Myocyte (in vitro differentiated cells): ENCODE measurements at regions not wholly inside any gene's neighbourhood (a gene's known extent, or its start where the extent isn't known, plus 50 kb on each side); places are given as distances from the start of the nearest gene placed in this dataset.
"Not testable (repeated sequence)": the region's sequence is repeated elsewhere in the genome, so short reads cannot be mapped to it uniquely, and the experiment has no call there.

Experiments
- DNase-seq: peaks from one replicate; pipeline ENCODE4 v3.0.0-alpha.2; 2012; ENCODE audit warnings: low read depth

- DNase-seq: peak; percentile 1
Observed at GRCh38 chr9:82490019-82490499, 501.5 kb downstream of the SPATA31D1 start.

GRCh38 chr9:82490821-82491220 lies 502.2 kb downstream of the SPATA31D1 start:
- not testable (repeated sequence) for DNase-seq

- DNase-seq: no peak
Observed at GRCh38 chr9:82491604-82492003, 503.0 kb downstream of the SPATA31D1 start.

GRCh38 chr9:82492274-82492673 lies 503.7 kb downstream of the SPATA31D1 start:
- DNase-seq: no peak

GRCh38 chr9:82495884-82496777 lies 507.6 kb downstream of the SPATA31D1 start:
- DNase-seq: no peak

GRCh38 chr9:82498541-82499317 lies 510.2 kb downstream of the SPATA31D1 start:
- no peak for DNase-seq

- no peak for DNase-seq
Observed at GRCh38 chr9:82499337-82499736, 510.8 kb downstream of the SPATA31D1 start.

- DNase-seq: no peak
Observed at GRCh38 chr9:82504620-82505019, 516.0 kb downstream of the SPATA31D1 start.

- no peak for DNase-seq
Observed at GRCh38 chr9:82511626-82512025, 523.1 kb downstream of the SPATA31D1 start.

GRCh38 chr9:82512728-82513127 lies 524.2 kb downstream of the SPATA31D1 start:
- DNase-seq: no peak

- no peak for DNase-seq
Observed at GRCh38 chr9:82513242-82513751, 524.7 kb downstream of the SPATA31D1 start.

GRCh38 chr9:82513976-82514735 lies 525.6 kb downstream of the SPATA31D1 start:
- DNase-seq: no peak

GRCh38 chr9:82518868-82519267 lies 530.3 kb downstream of the SPATA31D1 start:
- DNase-seq: no peak

- DNase-seq: no peak
Observed at GRCh38 chr9:82519332-82519731, 530.8 kb downstream of the SPATA31D1 start.

GRCh38 chr9:82524407-82524806 lies 535.8 kb downstream of the SPATA31D1 start:
- DNase-seq: no peak

GRCh38 chr9:82526577-82526976 lies 536.4 kb downstream of the RASEF start:
- no peak for DNase-seq

GRCh38 chr9:82531795-82532194 lies 531.1 kb downstream of the RASEF start:
- DNase-seq: no peak

GRCh38 chr9:82532504-82533180 lies 530.3 kb downstream of the RASEF start:
- no peak for DNase-seq

- DNase-seq: no peak
Observed at GRCh38 chr9:82535432-82535998, 527.4 kb downstream of the RASEF start.

- DNase-seq: no peak
Observed at GRCh38 chr9:82538634-82539033, 524.3 kb downstream of the RASEF start.
